ENCODE measurements at regions not wholly inside any gene's neighbourhood (a gene's known extent, or its start where the extent isn't known, plus 50 kb on each side); places are given as distances from the start of the nearest gene placed in this dataset.

DNA sequence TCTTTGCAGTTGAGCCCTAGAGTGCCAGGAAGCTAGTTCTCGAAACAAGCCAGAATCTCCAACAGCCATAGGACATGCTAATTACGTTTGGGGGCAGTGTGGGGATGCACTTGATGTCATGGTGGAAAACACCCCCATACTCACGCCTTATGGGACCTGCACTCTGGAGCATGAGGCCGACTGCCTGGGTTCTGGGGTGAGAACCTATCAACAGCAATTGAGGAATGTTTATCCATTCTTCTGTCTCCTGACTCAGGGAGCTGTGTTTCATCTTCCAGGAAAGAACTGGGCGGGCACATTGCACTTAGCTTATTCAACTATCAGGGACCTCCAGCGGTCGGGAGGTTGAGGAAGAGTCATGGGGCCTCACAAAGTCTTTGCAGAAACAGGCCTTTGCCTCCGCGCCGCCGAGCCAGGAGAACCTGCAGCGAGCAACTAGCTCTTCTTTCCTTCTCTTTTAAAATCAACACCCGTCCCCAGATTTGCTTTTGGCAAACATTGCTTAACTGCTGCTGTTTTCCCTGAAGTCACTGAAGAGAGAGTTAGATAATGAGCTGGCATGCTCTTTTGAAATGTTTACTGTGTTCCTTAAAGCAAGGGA lies 226.1 kb upstream of the DIO3 start:
- Histone ChIP-seq H3K36me3 (ENCODE audit: insufficient read depth, low read length) (no peaks in the 10 kb centered on the region), H3K27me3 (ENCODE audit: insufficient read depth, low read length) (peaks cover 12% of the 10 kb centered on the region), H4K20me1 (ENCODE audit: insufficient read depth, low read length) (no peaks in the 10 kb centered on the region), H3K4me2 (ENCODE audit: insufficient read depth, low read length) (no peak overlapping the region), H3K9me3 (ENCODE audit: low read depth, low read length) (no peaks in the 10 kb centered on the region), H3K27ac (ENCODE audit: low read depth, low read length) (no peak overlapping the region), H2AFZ (ENCODE audit: low read length) (no peak overlapping the region), H3K79me2 (ENCODE audit: insufficient read depth, low read length) (no peaks in the 10 kb centered on the region), H3K4me1 (ENCODE audit: insufficient read depth, low read length) (no peaks in the 10 kb centered on the region), H3K4me3 (ENCODE audit: insufficient read depth, low read length) (no peak overlapping the region)
- TF ChIP-seq, protein P1, sequence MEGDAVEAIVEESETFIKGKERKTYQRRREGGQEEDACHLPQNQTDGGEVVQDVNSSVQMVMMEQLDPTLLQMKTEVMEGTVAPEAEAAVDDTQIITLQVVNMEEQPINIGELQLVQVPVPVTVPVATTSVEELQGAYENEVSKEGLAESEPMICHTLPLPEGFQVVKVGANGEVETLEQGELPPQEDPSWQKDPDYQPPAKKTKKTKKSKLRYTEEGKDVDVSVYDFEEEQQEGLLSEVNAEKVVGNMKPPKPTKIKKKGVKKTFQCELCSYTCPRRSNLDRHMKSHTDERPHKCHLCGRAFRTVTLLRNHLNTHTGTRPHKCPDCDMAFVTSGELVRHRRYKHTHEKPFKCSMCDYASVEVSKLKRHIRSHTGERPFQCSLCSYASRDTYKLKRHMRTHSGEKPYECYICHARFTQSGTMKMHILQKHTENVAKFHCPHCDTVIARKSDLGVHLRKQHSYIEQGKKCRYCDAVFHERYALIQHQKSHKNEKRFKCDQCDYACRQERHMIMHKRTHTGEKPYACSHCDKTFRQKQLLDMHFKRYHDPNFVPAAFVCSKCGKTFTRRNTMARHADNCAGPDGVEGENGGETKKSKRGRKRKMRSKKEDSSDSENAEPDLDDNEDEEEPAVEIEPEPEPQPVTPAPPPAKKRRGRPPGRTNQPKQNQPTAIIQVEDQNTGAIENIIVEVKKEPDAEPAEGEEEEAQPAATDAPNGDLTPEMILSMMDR (IDR thresholded peaks at IDR 0.05; ENCODE audit: extremely low read depth, low read depth, low read length) = no peak
- DNase-seq (ENCODE audit: insufficient read length, low spot score, missing footprints) = no peak

DNA sequence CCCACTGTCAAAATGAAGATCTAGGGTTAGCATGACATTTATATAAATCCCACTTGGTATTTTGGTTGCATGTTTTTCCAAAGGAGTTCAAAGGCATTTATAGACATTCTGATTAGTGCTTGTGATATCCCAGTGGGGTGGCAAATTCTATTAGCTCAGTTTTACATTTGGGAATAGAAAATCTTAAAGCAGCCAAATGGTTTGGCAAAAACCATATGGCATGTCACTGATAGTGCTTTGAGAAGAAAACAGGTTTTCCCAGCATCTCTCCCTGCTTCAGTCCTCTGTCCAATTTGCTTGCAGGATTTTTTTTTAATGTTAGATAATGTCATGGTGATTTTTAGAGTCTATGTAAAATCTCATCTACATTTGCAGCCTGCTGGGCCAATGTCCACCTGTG lies 225.1 kb upstream of the DIO3 start:
- H4K20me1 ChIP-seq (ENCODE audit: insufficient read depth, low read length) = no peaks in the 10 kb centered on the region
- peaks cover 12% of the 10 kb centered on the region for H3K27me3 ChIP-seq (ENCODE audit: insufficient read depth, low read length)
- H2AFZ ChIP-seq (ENCODE audit: low read length) = no peak overlapping the region
- no peak for DNase-seq (ENCODE audit: insufficient read length, low spot score, missing footprints)
- no peak overlapping the region for H3K4me3 ChIP-seq (ENCODE audit: insufficient read depth, low read length)
- H3K79me2 ChIP-seq (ENCODE audit: insufficient read depth, low read length) = no peaks in the 10 kb centered on the region
- TF ChIP-seq, protein P1 (IDR thresholded peaks at IDR 0.05; ENCODE audit: extremely low read depth, low read depth, low read length) = no peak
- H3K9me3 ChIP-seq (ENCODE audit: low read depth, low read length) = no peaks in the 10 kb centered on the region
- H3K4me2 ChIP-seq (ENCODE audit: insufficient read depth, low read length) = no peak overlapping the region
- no peaks in the 10 kb centered on the region for H3K36me3 ChIP-seq (ENCODE audit: insufficient read depth, low read length)
- no peak overlapping the region for H3K27ac ChIP-seq (ENCODE audit: low read depth, low read length)
- no peaks in the 10 kb centered on the region for H3K4me1 ChIP-seq (ENCODE audit: insufficient read depth, low read length)

DNA sequence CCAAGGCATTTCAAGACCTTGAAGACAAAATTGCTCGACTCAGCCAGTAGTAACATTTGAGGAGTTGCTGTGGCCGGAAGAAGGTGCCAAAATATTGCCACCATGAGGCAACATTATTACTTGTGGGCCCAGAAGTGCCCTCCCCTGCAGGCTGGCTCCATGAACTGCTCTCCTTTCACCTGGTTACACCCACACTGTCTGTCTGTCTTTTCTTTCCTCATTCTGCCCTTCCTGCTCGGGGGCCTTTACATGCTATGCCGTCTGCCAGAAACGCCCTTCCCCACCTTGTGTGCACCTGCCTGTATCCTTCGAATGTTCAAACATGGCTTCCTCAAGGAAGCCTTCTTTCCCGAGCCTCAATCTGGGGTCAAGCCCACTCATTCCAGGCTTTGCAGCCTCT lies 224.2 kb upstream of the DIO3 start:
- Histone ChIP-seq H3K27ac (ENCODE audit: low read depth, low read length) (no peak overlapping the region), H4K20me1 (ENCODE audit: insufficient read depth, low read length) (no peaks in the 10 kb centered on the region), H2AFZ (ENCODE audit: low read length) (no peak overlapping the region), H3K4me2 (ENCODE audit: insufficient read depth, low read length) (no peak overlapping the region), H3K27me3 (ENCODE audit: insufficient read depth, low read length) (peaks cover 12% of the 10 kb centered on the region), H3K79me2 (ENCODE audit: insufficient read depth, low read length) (no peaks in the 10 kb centered on the region), H3K4me3 (ENCODE audit: insufficient read depth, low read length) (no peak overlapping the region), H3K9me3 (ENCODE audit: low read depth, low read length) (no peaks in the 10 kb centered on the region), H3K36me3 (ENCODE audit: insufficient read depth, low read length) (no peaks in the 10 kb centered on the region), H3K4me1 (ENCODE audit: insufficient read depth, low read length) (no peaks in the 10 kb centered on the region)
- DNase-seq (ENCODE audit: insufficient read length, low spot score, missing footprints) = no peak
- TF ChIP-seq, protein P1 (IDR thresholded peaks at IDR 0.05; ENCODE audit: extremely low read depth, low read depth, low read length) = no peak

- Histone ChIP-seq H3K79me2 (ENCODE audit: insufficient read depth, low read length) (no peaks in the 10 kb centered on the region), H3K36me3 (ENCODE audit: insufficient read depth, low read length) (no peaks in the 10 kb centered on the region), H3K27ac (ENCODE audit: low read depth, low read length) (no peak overlapping the region), H3K4me1 (ENCODE audit: insufficient read depth, low read length) (no peaks in the 10 kb centered on the region), H3K4me2 (ENCODE audit: insufficient read depth, low read length) (no peak overlapping the region), H4K20me1 (ENCODE audit: insufficient read depth, low read length) (no peaks in the 10 kb centered on the region), H3K9me3 (ENCODE audit: low read depth, low read length) (no peaks in the 10 kb centered on the region), H3K27me3 (ENCODE audit: insufficient read depth, low read length) (no peaks in the 10 kb centered on the region), H3K4me3 (ENCODE audit: insufficient read depth, low read length) (no peak overlapping the region), H2AFZ (ENCODE audit: low read length) (no peak overlapping the region)
- DNase-seq (ENCODE audit: insufficient read length, low spot score, missing footprints) = no peak
- TF ChIP-seq, protein P1 (IDR thresholded peaks at IDR 0.05; ENCODE audit: extremely low read depth, low read depth, low read length) = no peak
Observed at GRCh38 chr14:101340556-101340955, 220.7 kb upstream of the DIO3 start.
